ENCODE measurements at regions not wholly inside any gene's neighbourhood (a gene's known extent, or its start where the extent isn't known, plus 50 kb on each side); places are given as distances from the start of the nearest gene placed in this dataset.

- no peaks in the 10 kb centered on the region for H3K27me3 ChIP-seq
- peaks cover 14 to 26% (median 20%) of the 10 kb centered on the region in 4 donors for H3K4me1 ChIP-seq
- H3K4me3 ChIP-seq, result no peak overlapping the region
- no peak overlapping the region for H3K27ac ChIP-seq (replicated peaks in 1 of 4)
- 80% methylated on average over 2 of the region's 2 CpGs for WGBS
- no peaks in the 10 kb centered on the region for H3K9me3 ChIP-seq
- TF ChIP-seq POLR2AphosphoS5 (IDR thresholded peaks at IDR 0.05), result no peak
- intact Hi-C loops (cut with DNase I), result no loop called here
- no peaks in the 10 kb centered on the region for H3K36me3 ChIP-seq
- DNase-seq (ENCODE audit: extremely low spot score), result no peak
Observed at GRCh38 chr20:10861090-10861489, 187.3 kb upstream of the JAG1 start.

GRCh38 chr20:10861619-10862018, 187.8 kb upstream of the JAG1 start:
- Histone ChIP-seq H3K4me1 (peaks cover 14 to 22% (median 20%) of the 10 kb centered on the region in 4 donors), H3K27me3 (no peaks in the 10 kb centered on the region), H3K9me3 (no peaks in the 10 kb centered on the region), H3K4me3 (no peak overlapping the region), H3K27ac (replicated peaks in 1 of 4) (no peak overlapping the region), H3K36me3 (no peaks in the 10 kb centered on the region)
- intact Hi-C loops (cut with DNase I), result no loop called here
- TF ChIP-seq POLR2A (IDR thresholded peaks at IDR 0.05; ENCODE audit: low read depth) (no peak), EP300 (IDR thresholded peaks at IDR 0.05) (no peak), POLR2AphosphoS5 (IDR thresholded peaks at IDR 0.05) (no peak), CTCF (IDR thresholded peaks at IDR 0.05) (no peak)
- WGBS, result 24% methylated on average over 2 of the region's 2 CpGs
- DNase-seq (ENCODE audit: extremely low spot score), result no peak

- H3K27ac ChIP-seq (replicated peaks in 1 of 4), result peak overlapping the region; percentile 42 to 48 (median 46)
Observed at GRCh38 chr20:10863337-10864060, 189.7 kb upstream of the JAG1 start.

GRCh38 chr20:10864076-10864672, 190.4 kb upstream of the JAG1 start:
- Histone ChIP-seq H3K36me3 (no peaks in the 10 kb centered on the region), H3K27me3 (no peaks in the 10 kb centered on the region), H3K4me1 (peaks cover 9 to 20% (median 17%) of the 10 kb centered on the region in 4 donors), H3K27ac (replicated peaks in 1 of 4) (peak overlapping the region; percentile 42 to 48 (median 46)), H3K9me3 (no peaks in the 10 kb centered on the region), H3K4me3 (peak overlapping the region in 1 of 4 donors; percentile 2)
- TF ChIP-seq EP300 (IDR thresholded peaks at IDR 0.05) (no peak), POLR2AphosphoS5 (IDR thresholded peaks at IDR 0.05) (peak in 1 of 2 donors; percentile 11)
- DNase-seq (ENCODE audit: extremely low spot score), result no peak
- WGBS, result 45% methylated on average over 8 of the region's 8 CpGs
- intact Hi-C loops (cut with DNase I), result no loop called here

More at GRCh38 chr20:10863337-10864060, 189.7 kb upstream of the JAG1 start:
- TF ChIP-seq POLR2A (IDR thresholded peaks at IDR 0.05; ENCODE audit: low read depth) (no peak), EP300 (IDR thresholded peaks at IDR 0.05) (no peak), POLR2AphosphoS5 (IDR thresholded peaks at IDR 0.05) (no peak), CTCF (IDR thresholded peaks at IDR 0.05) (no peak)
- H3K36me3 ChIP-seq, result no peaks in the 10 kb centered on the region
- no peaks in the 10 kb centered on the region for H3K27me3 ChIP-seq
- peaks cover 9 to 20% (median 17%) of the 10 kb centered on the region in 4 donors for H3K4me1 ChIP-seq
- H3K4me3 ChIP-seq, result no peak overlapping the region
- no peaks in the 10 kb centered on the region for H3K9me3 ChIP-seq
- intact Hi-C loops (cut with DNase I), result no loop called here
- no peak for DNase-seq (ENCODE audit: extremely low spot score)
- 39% methylated on average over 5 of the region's 6 CpGs for WGBS

- DNase-seq (ENCODE audit: extremely low spot score), result no peak
- Histone ChIP-seq H3K27me3 (no peaks in the 10 kb centered on the region), H3K27ac (replicated peaks in 1 of 4) (no peak overlapping the region), H3K9me3 (no peaks in the 10 kb centered on the region), H3K4me1 (peaks cover 9 to 16% (median 12%) of the 10 kb centered on the region in 4 donors), H3K4me3 (no peak overlapping the region), H3K36me3 (no peaks in the 10 kb centered on the region)
- TF ChIP-seq POLR2A (IDR thresholded peaks at IDR 0.05; ENCODE audit: low read depth) (no peak), POLR2AphosphoS5 (IDR thresholded peaks at IDR 0.05) (no peak), CTCF (IDR thresholded peaks at IDR 0.05) (no peak), EP300 (IDR thresholded peaks at IDR 0.05) (no peak)
- intact Hi-C loops (cut with DNase I), result no loop called here
- 94% methylated on average over 3 of the region's 3 CpGs for WGBS
Observed at GRCh38 chr20:10868299-10868698, 194.5 kb upstream of the JAG1 start.
